ENCODE measurements at regions not wholly inside any gene's neighbourhood (a gene's known extent, or its start where the extent isn't known, plus 50 kb on each side); places are given as distances from the start of the nearest gene placed in this dataset.

- no peak for TF ChIP-seq ZFX (IDR thresholded peaks at IDR 0.05)
- no peak for TF ChIP-seq CTCF (conservative IDR thresholded peaks at IDR 0.05)
- H3K27ac ChIP-seq = no peak overlapping the region
Measured at GRCh38 chr1:82044111-82044510, 243.4 kb downstream of the ADGRL2 start.

GRCh38 chr1:82042306-82043060 lies 241.7 kb downstream of the ADGRL2 start:
- no peak for TF ChIP-seq CTCF (conservative IDR thresholded peaks at IDR 0.05)
- TF ChIP-seq ZFX (IDR thresholded peaks at IDR 0.05) = no peak

More at GRCh38 chr1:82042306-82043060, 241.7 kb downstream of the ADGRL2 start:
- no peak overlapping the region for H3K27ac ChIP-seq

Measured in C4-2B (cell line).